Kidney (tissue), 13 donors: ENCODE measurements at regions not wholly inside any gene's neighbourhood (a gene's known extent, or its start where the extent isn't known, plus 50 kb on each side); places are given as distances from the start of the nearest gene placed in this dataset.

Experiments
- DNase-seq, 5 donors: peaks; one replicate each; pipeline ENCODE4 v3.0.0-alpha.2; 2013 to 2020
- FAIRE-seq: peaks from 2 replicates; lab custom pipeline; 2012; peaks lifted over from hg19 to GRCh38; lab: Jason Lieb, UNC
- H3K27ac ChIP-seq, 2 donors: one replicate each; pipeline ENCODE4 v1.7.0; 2013; ENCODE audit warnings: low read depth in 2 of 2, low read length in 2 of 2, inconsistent platforms in 1 of 2
- H3K27me3 ChIP-seq: one replicate; pipeline ENCODE4 v1.7.1; 2013; ENCODE audit warnings: low read length, inconsistent platforms; ENCODE audit not compliant: control insufficient read depth, insufficient read depth
- H3K36me3 ChIP-seq, 3 donors: one replicate each; pipeline versions ENCODE4 v1.7.0 to v1.7.1; 2013; ENCODE audit warnings: low read length in 3 of 3, control low read depth in 1 of 3, inconsistent platforms in 1 of 3; ENCODE audit not compliant: insufficient read depth in 3 of 3, control insufficient read depth in 2 of 3
- H3K4me1 ChIP-seq, 3 donors: one replicate each; pipeline versions ENCODE4 v1.7.0 to v1.7.1; 2013; ENCODE audit warnings: low read length in 3 of 3, inconsistent platforms in 1 of 3, low read depth in 1 of 3; ENCODE audit not compliant: control insufficient read depth in 2 of 3, insufficient read depth in 2 of 3
- H3K4me3 ChIP-seq, 3 donors: one replicate each; pipeline versions ENCODE4 v1.7.0 to v1.8.1; 2013; ENCODE audit warnings: low read length in 3 of 3, control low read depth in 1 of 3, inconsistent platforms in 1 of 3
- H3K9ac ChIP-seq, 3 donors: one replicate each; pipeline versions ENCODE4 v1.7.0 to v1.7.1; 2013; ENCODE audit warnings: low read length in 3 of 3, control low read depth in 1 of 3, inconsistent platforms in 1 of 3
- H3K9me3 ChIP-seq, 3 donors: one replicate each; pipeline versions ENCODE4 v1.7.0 to v1.7.1; 2013; ENCODE audit warnings: low read length in 3 of 3, control low read depth in 1 of 3, inconsistent platforms in 1 of 3; ENCODE audit not compliant: control insufficient read depth in 2 of 3, insufficient read depth in 1 of 3
- intact Hi-C: fragments of 100-400 bp; cut with DNase I; formaldehyde crosslinking; loops from one replicate; pipeline ENCODE4 v1.11.1; 2022
- TF ChIP-seq, protein P1 (sequence below): IDR thresholded peaks from 3 replicates; pipeline ENCODE4 v1.5.1; 2012; ENCODE audit warnings: mild to moderate bottlenecking, moderate library complexity, borderline replicate concordance; ENCODE audit not compliant: insufficient read depth; ENCODE audit errors: extremely low read depth
- donor health status: control.
- donor health status: control.
- donor health status: control.
- donor health status: control.
- donor health status: control.
- donor health status: DM: yes; HTN: yes; CAD: no.
- donor health status: Normal renal cell carcinoma (clear cell type).

DNA sequence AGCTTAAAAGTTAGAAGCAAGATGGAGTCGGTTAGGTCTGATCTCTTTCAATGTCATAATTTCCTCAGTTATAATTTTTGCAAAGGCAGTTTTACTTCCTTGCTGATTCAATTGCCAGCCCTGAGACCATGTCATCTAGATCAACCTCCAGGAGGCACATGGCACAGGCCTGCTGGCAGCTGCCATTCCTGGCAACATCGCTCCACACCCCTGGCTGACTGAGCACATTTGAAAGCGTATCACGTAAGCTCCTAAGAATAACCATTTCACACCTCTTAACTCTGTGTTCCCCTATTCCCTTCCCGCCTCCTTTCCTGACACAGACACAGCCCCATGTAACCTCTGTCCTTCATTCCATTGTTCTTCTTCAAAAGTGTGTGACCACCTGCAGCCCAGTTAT is 313.9 kb upstream of the CTNNB1 start:
- FAIRE-seq (no peak), DNase-seq (no peak)
- no peaks in the 10 kb centered on the region for H3K4me1 ChIP-seq
- no peak overlapping the region for H3K9ac ChIP-seq
- intact Hi-C loops, result no loop called here
- H3K4me3 ChIP-seq, result no peak overlapping the region
- H3K27ac ChIP-seq, result no peak overlapping the region
- TF ChIP-seq, protein P1, sequence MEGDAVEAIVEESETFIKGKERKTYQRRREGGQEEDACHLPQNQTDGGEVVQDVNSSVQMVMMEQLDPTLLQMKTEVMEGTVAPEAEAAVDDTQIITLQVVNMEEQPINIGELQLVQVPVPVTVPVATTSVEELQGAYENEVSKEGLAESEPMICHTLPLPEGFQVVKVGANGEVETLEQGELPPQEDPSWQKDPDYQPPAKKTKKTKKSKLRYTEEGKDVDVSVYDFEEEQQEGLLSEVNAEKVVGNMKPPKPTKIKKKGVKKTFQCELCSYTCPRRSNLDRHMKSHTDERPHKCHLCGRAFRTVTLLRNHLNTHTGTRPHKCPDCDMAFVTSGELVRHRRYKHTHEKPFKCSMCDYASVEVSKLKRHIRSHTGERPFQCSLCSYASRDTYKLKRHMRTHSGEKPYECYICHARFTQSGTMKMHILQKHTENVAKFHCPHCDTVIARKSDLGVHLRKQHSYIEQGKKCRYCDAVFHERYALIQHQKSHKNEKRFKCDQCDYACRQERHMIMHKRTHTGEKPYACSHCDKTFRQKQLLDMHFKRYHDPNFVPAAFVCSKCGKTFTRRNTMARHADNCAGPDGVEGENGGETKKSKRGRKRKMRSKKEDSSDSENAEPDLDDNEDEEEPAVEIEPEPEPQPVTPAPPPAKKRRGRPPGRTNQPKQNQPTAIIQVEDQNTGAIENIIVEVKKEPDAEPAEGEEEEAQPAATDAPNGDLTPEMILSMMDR, result no peak
- H3K27me3 ChIP-seq, result no peaks in the 10 kb centered on the region
- no peaks in the 10 kb centered on the region for H3K9me3 ChIP-seq
- no peaks in the 10 kb centered on the region for H3K36me3 ChIP-seq

GRCh38 chr3:40886660-40887425 is 312.5 kb upstream of the CTNNB1 start:
- Histone ChIP-seq H3K4me1 (no peaks in the 10 kb centered on the region), H3K4me3 (no peak overlapping the region), H3K27me3 (no peaks in the 10 kb centered on the region), H3K9ac (no peak overlapping the region), H3K36me3 (no peaks in the 10 kb centered on the region), H3K27ac (no peak overlapping the region), H3K9me3 (no peaks in the 10 kb centered on the region)
- TF ChIP-seq, protein P1, result no peak
- FAIRE-seq (no peak), DNase-seq (no peak)
- intact Hi-C loops, result no loop called here

DNA sequence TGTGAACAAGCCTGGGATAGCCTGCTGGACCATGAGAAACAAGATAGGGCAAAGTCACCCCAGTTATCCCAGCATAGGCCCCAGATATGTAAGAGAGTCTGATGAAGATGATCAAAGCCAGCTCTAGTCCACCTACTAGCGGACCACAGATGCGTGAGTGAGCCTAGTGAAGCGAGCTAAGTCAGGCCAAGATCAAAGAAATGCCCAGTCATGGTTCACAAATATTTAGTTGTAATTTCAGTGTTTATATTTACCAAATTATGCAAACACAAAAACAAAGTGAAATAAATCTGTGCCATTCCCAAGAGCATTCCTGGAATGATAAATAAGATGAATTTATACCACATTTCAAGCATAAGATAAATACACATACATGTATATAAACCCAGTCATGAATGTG is 308.1 kb upstream of the CTNNB1 start:
- no peaks in the 10 kb centered on the region for H3K36me3 ChIP-seq
- H3K9ac ChIP-seq, result no peak overlapping the region
- FAIRE-seq, result no peak
- H3K4me3 ChIP-seq, result no peak overlapping the region
- no peak overlapping the region for H3K27ac ChIP-seq
- intact Hi-C loops, result no loop called here
- no peaks in the 10 kb centered on the region for H3K4me1 ChIP-seq
- no peaks in the 10 kb centered on the region for H3K27me3 ChIP-seq
- H3K9me3 ChIP-seq, result no peaks in the 10 kb centered on the region
- TF ChIP-seq, protein P1, result no peak
- DNase-seq, result no peak

GRCh38 chr3:40895109-40895508 is 304.2 kb upstream of the CTNNB1 start:
- Histone ChIP-seq H3K27ac (no peak overlapping the region), H3K9me3 (no peaks in the 10 kb centered on the region), H3K4me3 (no peak overlapping the region), H3K36me3 (no peaks in the 10 kb centered on the region), H3K9ac (no peak overlapping the region), H3K4me1 (no peaks in the 10 kb centered on the region), H3K27me3 (no peaks in the 10 kb centered on the region)
- TF ChIP-seq, protein P1, result no peak
- FAIRE-seq (no peak), DNase-seq (no peak)
- intact Hi-C loops, result no loop called here
